Sigmoid colon (tissue), 6 donors: ENCODE measurements at regions not wholly inside any gene's neighbourhood (a gene's known extent, or its start where the extent isn't known, plus 50 kb on each side); places are given as distances from the start of the nearest gene placed in this dataset.

Experiments used
- DNase-seq: peaks from one replicate; pipeline ENCODE4 v3.0.0-alpha.2; 2019
- H3K27ac ChIP-seq, 4 donors: fragments of 200-600 bp; sonication (generic); one replicate each; pipeline ENCODE4 v1.5.1; 2016 to 2019; ENCODE audit warnings: mild to moderate bottlenecking in 1 of 4
- H3K27me3 ChIP-seq, 3 donors: fragments of 200-600 bp; sonication (generic); one replicate each; pipeline ENCODE4 v1.5.1; 2019; ENCODE audit warnings: mild to moderate bottlenecking in 1 of 3
- H3K36me3 ChIP-seq, 4 donors: fragments of 200-600 bp; sonication (generic); one replicate each; pipeline ENCODE4 v1.5.1; 2016 to 2019
- H3K4me1 ChIP-seq, 4 donors: fragments of 200-600 bp; sonication (generic); one replicate each; pipeline ENCODE4 v1.5.1; 2017 to 2019
- H3K4me3 ChIP-seq, 4 donors: fragments of 200-600 bp; sonication (generic); one replicate each; pipeline ENCODE4 v1.5.1; 2017 to 2019; ENCODE audit warnings: mild to moderate bottlenecking in 2 of 4, moderate library complexity in 1 of 4
- H3K9me3 ChIP-seq, 4 donors: fragments of 200-600 bp in 3 of 4; sonication (generic) in 3 of 4; one replicate each; pipeline versions ENCODE4 v1.5.1 to v1.6.1; 2013 to 2019
- CTCF ChIP-seq, 4 experiments: fragments of 450-650 bp in 3 of 4; fragments of 200-600 bp in 1 of 4; IDR thresholded peaks; one replicate each; pipeline ENCODE4 v1.5.1; 2016 to 2019; ENCODE audit warnings: antibody characterized with exemption in 4 of 4, mild to moderate bottlenecking in 3 of 4, moderate library complexity in 2 of 4
- EP300 ChIP-seq, 4 donors: sonication (generic); formaldehyde crosslinking; IDR thresholded peaks; one replicate each; pipeline ENCODE4 v1.6.1; 2017; ENCODE audit warnings: antibody characterized with exemption in 4 of 4
- POLR2A ChIP-seq, 2 donors: fragments of 450-650 bp; IDR thresholded peaks; one replicate each; pipeline ENCODE4 v1.6.1; 2016; ENCODE audit warnings: antibody characterized with exemption in 2 of 2, mild to moderate bottlenecking in 2 of 2, moderate library complexity in 2 of 2
- POLR2AphosphoS5 ChIP-seq, 4 donors: sonication (generic); formaldehyde crosslinking; IDR thresholded peaks; one replicate each; pipeline ENCODE4 v1.6.1; 2017; ENCODE audit warnings: antibody characterized with exemption in 4 of 4
- WGBS, 2 donors: extraction: QIAGEN DNeasy Blood & Tissue Kit; methylation state at CpG; one replicate each; pipeline ENCODE4 v1.1.7; 2013; 5-methylcytosine and 5-hydroxymethylcytosine counted together
- intact Hi-C: fragments of 100-400 bp; cut with DNase I; formaldehyde crosslinking; loops from one replicate; pipeline ENCODE4 v1.15.1; 2023
- donor health status: healthy with polysubstance abuse.
- donor health status: healthy.

DNA sequence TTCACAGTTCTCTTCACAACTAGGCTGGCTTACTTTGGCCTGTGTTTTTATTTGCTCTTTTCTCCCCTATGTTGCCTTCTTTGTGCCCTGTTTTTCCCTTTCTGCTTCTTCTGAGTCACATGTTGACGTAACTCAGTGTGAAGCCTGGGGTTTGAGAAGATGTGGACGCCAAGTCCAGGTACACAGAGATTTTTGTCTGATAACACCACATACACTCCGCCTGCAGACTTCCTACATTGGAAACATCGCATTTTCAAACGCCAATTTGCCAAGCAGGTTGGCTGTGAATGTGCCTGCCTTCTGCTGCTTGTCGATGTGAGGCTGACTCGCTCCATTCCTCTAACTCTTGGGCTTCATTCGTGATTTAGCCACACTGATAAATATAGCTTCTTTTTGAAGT lies 62.6 kb upstream of the FN1 start:
- no peaks in the 10 kb centered on the region for H3K27me3 ChIP-seq
- H3K4me1 ChIP-seq, result peaks cover 0 to 9% (median 0%) of the 10 kb centered on the region in 4 donors
- TF ChIP-seq EP300 (IDR thresholded peaks at IDR 0.05), result no peak
- no peak for TF ChIP-seq CTCF (IDR thresholded peaks at IDR 0.05)
- TF ChIP-seq POLR2A (IDR thresholded peaks at IDR 0.05), result no peak
- no peak for TF ChIP-seq POLR2AphosphoS5 (IDR thresholded peaks at IDR 0.05)
- no peak overlapping the region for H3K27ac ChIP-seq
- DNase-seq, result no peak
- intact Hi-C loops, result no loop called here
- no peaks in the 10 kb centered on the region for H3K36me3 ChIP-seq
- H3K4me3 ChIP-seq, result no peak overlapping the region
- H3K9me3 ChIP-seq, result no peaks in the 10 kb centered on the region
- WGBS, 2 donors, result 91 to 93% methylated on average over 8 of the region's 8 CpGs

GRCh38 chr2:215493376-215493775 lies 57.5 kb upstream of the FN1 start:
- H3K9me3 ChIP-seq, result no peaks in the 10 kb centered on the region
- H3K4me3 ChIP-seq, result no peak overlapping the region
- no peaks in the 10 kb centered on the region for H3K4me1 ChIP-seq
- no peaks in the 10 kb centered on the region for H3K27me3 ChIP-seq
- no peaks in the 10 kb centered on the region for H3K36me3 ChIP-seq
- intact Hi-C loops, result no loop called here
- H3K27ac ChIP-seq, result no peak overlapping the region
- no peak for DNase-seq
- TF ChIP-seq POLR2A (IDR thresholded peaks at IDR 0.05) (no peak), CTCF (IDR thresholded peaks at IDR 0.05) (no peak), EP300 (IDR thresholded peaks at IDR 0.05) (no peak), POLR2AphosphoS5 (IDR thresholded peaks at IDR 0.05) (no peak)

- intact Hi-C loops, result no loop called here
- H3K4me1 ChIP-seq, result no peaks in the 10 kb centered on the region
- no peak overlapping the region for H3K4me3 ChIP-seq
- TF ChIP-seq EP300 (IDR thresholded peaks at IDR 0.05) (no peak), CTCF (IDR thresholded peaks at IDR 0.05) (no peak), POLR2AphosphoS5 (IDR thresholded peaks at IDR 0.05) (no peak), POLR2A (IDR thresholded peaks at IDR 0.05) (no peak)
- 87 to 90% methylated on average over 3 of the region's 3 CpGs for WGBS, 2 donors
- H3K27me3 ChIP-seq, result no peaks in the 10 kb centered on the region
- no peak overlapping the region for H3K27ac ChIP-seq
- no peaks in the 10 kb centered on the region for H3K36me3 ChIP-seq
- H3K9me3 ChIP-seq, result no peaks in the 10 kb centered on the region
- DNase-seq, result no peak
Measured at GRCh38 chr2:215489288-215489848, 53.5 kb upstream of the FN1 start.

GRCh38 chr2:215487002-215487372 lies 51.1 kb upstream of the FN1 start:
- Histone ChIP-seq H3K4me1 (no peaks in the 10 kb centered on the region), H3K9me3 (no peaks in the 10 kb centered on the region), H3K27me3 (no peaks in the 10 kb centered on the region), H3K36me3 (no peaks in the 10 kb centered on the region), H3K27ac (no peak overlapping the region), H3K4me3 (no peak overlapping the region)
- DNase-seq, result no peak
- intact Hi-C loops, result no loop called here
- no peak for TF ChIP-seq CTCF (IDR thresholded peaks at IDR 0.05)
- no peak for TF ChIP-seq EP300 (IDR thresholded peaks at IDR 0.05)
- TF ChIP-seq POLR2A (IDR thresholded peaks at IDR 0.05), result no peak
- no peak for TF ChIP-seq POLR2AphosphoS5 (IDR thresholded peaks at IDR 0.05)
- WGBS, 2 donors, result 84 to 85% methylated on average over 4 of the region's 4 CpGs

- H3K9me3 ChIP-seq, result no peaks in the 10 kb centered on the region
- no peak overlapping the region for H3K27ac ChIP-seq
- H3K36me3 ChIP-seq, result no peaks in the 10 kb centered on the region
- 91 to 95% methylated on average over 2 of the region's 2 CpGs for WGBS, 2 donors
- intact Hi-C loops, result no loop called here
- no peaks in the 10 kb centered on the region for H3K27me3 ChIP-seq
- no peak for DNase-seq
- H3K4me3 ChIP-seq, result no peak overlapping the region
- TF ChIP-seq CTCF (IDR thresholded peaks at IDR 0.05) (no peak), EP300 (IDR thresholded peaks at IDR 0.05) (no peak), POLR2AphosphoS5 (IDR thresholded peaks at IDR 0.05) (no peak), POLR2A (IDR thresholded peaks at IDR 0.05) (no peak)
- H3K4me1 ChIP-seq, result no peaks in the 10 kb centered on the region
Measured at GRCh38 chr2:215486291-215487001, 50.6 kb upstream of the FN1 start.
